CD4-positive, alpha-beta T cell (primary cell): ENCODE measurements at regions not wholly inside any gene's neighbourhood (a gene's known extent, or its start where the extent isn't known, plus 50 kb on each side); places are given as distances from the start of the nearest gene placed in this dataset.

Experiments used
- ATAC-seq: fragments of 200-7000 bp; cut with Tn5 transposase; one replicate; pipeline ENCODE4 v1.10.0; 2022; ENCODE audit warnings: mild to moderate bottlenecking; ENCODE audit not compliant: poor library complexity
- CTCF ChIA-PET: fragments of 350-600 bp; sonication (Branson Sonifier 250); formaldehyde crosslinking; loops from one replicate; lab custom pipeline; 2021; ENCODE audit warnings: antibody characterized with exemption, inconsistent platforms; lab: Charles Lee
- POLR2A ChIA-PET: fragments of 350-600 bp; sonication (Branson Sonifier 250); formaldehyde crosslinking; loops from one replicate; lab custom pipeline; 2021; ENCODE audit warnings: antibody characterized with exemption, inconsistent platforms; lab: Charles Lee
- DNase-seq, 14 experiments: peaks; one replicate each; pipeline ENCODE4 v3.0.0-alpha.2; 2013 to 2020; ENCODE audit warnings: mixed read lengths in 2 of 14
- H3K27ac ChIP-seq, 2 donors: one replicate each; pipeline versions ENCODE4 v1.5.1 to v1.7.0; 2013; ENCODE audit warnings: low read length in 2 of 2, low read depth in 1 of 2, mild to moderate bottlenecking in 1 of 2
- H3K27me3 ChIP-seq, 2 experiments: 1 replicate in 1 of 2; 2 replicates in 1 of 2; pipeline versions ENCODE4 v1.6.1 to v1.7.0; 2013; ENCODE audit warnings: low read length in 2 of 2, control low read depth in 1 of 2, mild to moderate bottlenecking in 1 of 2, moderate library complexity in 1 of 2; ENCODE audit not compliant: insufficient read depth in 2 of 2, control insufficient read depth in 1 of 2
- H3K36me3 ChIP-seq: one replicate; pipeline ENCODE4 v1.6.1; 2013; ENCODE audit warnings: low read length, control low read depth; ENCODE audit not compliant: insufficient read depth
- H3K4me1 ChIP-seq: one replicate; pipeline ENCODE4 v1.6.1; 2013; ENCODE audit warnings: low read length, control low read depth; ENCODE audit not compliant: insufficient read depth
- H3K4me3 ChIP-seq: one replicate; pipeline ENCODE4 v1.5.1; 2013; ENCODE audit warnings: mild to moderate bottlenecking, low read length, moderate library complexity
- H3K9me3 ChIP-seq, 2 experiments: 1 replicate in 1 of 2; 2 replicates in 1 of 2; pipeline versions ENCODE4 v1.6.1 to v1.7.0; 2013; ENCODE audit warnings: low read length in 2 of 2, mild to moderate bottlenecking in 2 of 2, control low read depth in 1 of 2, moderate library complexity in 1 of 2; ENCODE audit not compliant: control insufficient read depth in 1 of 2, insufficient read depth in 1 of 2
- H3K27ac Mint-ChIP-seq: one replicate; pipeline ENCODE4 v1.8.0; 2020; ENCODE audit warnings: mixed read lengths
- H3K27me3 Mint-ChIP-seq: one replicate; pipeline ENCODE4 v1.8.0; 2021; ENCODE audit warnings: mixed read lengths
- H3K36me3 Mint-ChIP-seq: one replicate; pipeline ENCODE4 v1.8.0; 2021; ENCODE audit warnings: low read depth, mixed read lengths
- H3K4me1 Mint-ChIP-seq: one replicate; pipeline ENCODE4 v1.8.0; 2021; ENCODE audit warnings: low read depth, mixed read lengths
- H3K4me3 Mint-ChIP-seq: one replicate; pipeline ENCODE4 v1.8.0; 2020; ENCODE audit warnings: mild to moderate bottlenecking, mixed read lengths
- H3K9me3 Mint-ChIP-seq: one replicate; pipeline ENCODE4 v1.8.0; 2020; ENCODE audit warnings: mixed read lengths
- CTCF ChIP-seq: fragments of 200-600 bp; IDR thresholded peaks from one replicate; pipeline ENCODE4 v1.8.0; 2022; ENCODE audit warnings: antibody characterized with exemption, mild to moderate bottlenecking
- intact Hi-C, 2 experiments: fragments of 100-400 bp; cut with DNase I in 1 of 2; cut with micrococcal nuclease in 1 of 2; formaldehyde crosslinking; loops; one replicate each; pipeline versions ENCODE4 v1.15.1 to v1.9.0; 2023 to 2025; cut with DNase I, micrococcal nuclease

GRCh38 chr21:19130379-19131028, 726.9 kb upstream of the TMPRSS15 start:
- Mint-ChIP-seq H3K4me1 (no peaks in the 10 kb centered on the region), H3K27ac (no peak overlapping the region), H3K36me3 (no peaks in the 10 kb centered on the region), H3K4me3 (no peak overlapping the region), H3K27me3 (no peaks in the 10 kb centered on the region), H3K9me3 (peaks cover 8% of the 10 kb centered on the region)
- ChIA-PET CTCF (no interaction called here), POLR2A (no interaction called here)
- ATAC-seq, result no peak
- no peaks in the 10 kb centered on the region for H3K4me1 ChIP-seq
- no peak overlapping the region for H3K27ac ChIP-seq
- H3K9me3 ChIP-seq, result peaks cover 7 to 9% of the 10 kb centered on the region in 2 experiments
- no peak for TF ChIP-seq CTCF
- H3K27me3 ChIP-seq, result no peaks in the 10 kb centered on the region
- no peak for DNase-seq
- no peaks in the 10 kb centered on the region for H3K36me3 ChIP-seq
- no peak overlapping the region for H3K4me3 ChIP-seq
- intact Hi-C loops, result no loop called here

- Mint-ChIP-seq H3K27ac (no peak overlapping the region), H3K4me3 (no peak overlapping the region), H3K27me3 (no peaks in the 10 kb centered on the region), H3K4me1 (no peaks in the 10 kb centered on the region), H3K9me3 (peaks cover 4% of the 10 kb centered on the region), H3K36me3 (no peaks in the 10 kb centered on the region)
- no peak overlapping the region for H3K4me3 ChIP-seq
- H3K27me3 ChIP-seq, result no peaks in the 10 kb centered on the region
- no peak for TF ChIP-seq CTCF
- no peak for ATAC-seq
- no peak overlapping the region for H3K27ac ChIP-seq
- H3K9me3 ChIP-seq, result peaks cover 0 to 6% of the 10 kb centered on the region in 2 experiments
- ChIA-PET POLR2A (no interaction called here), CTCF (no interaction called here)
- no peaks in the 10 kb centered on the region for H3K4me1 ChIP-seq
- H3K36me3 ChIP-seq, result no peaks in the 10 kb centered on the region
- no peak for DNase-seq
- intact Hi-C loops, result no loop called here
Measured at GRCh38 chr21:19141511-19141910, 737.9 kb upstream of the TMPRSS15 start.

- Histone ChIP-seq H3K27me3 (no peaks in the 10 kb centered on the region), H3K4me3 (no peak overlapping the region), H3K4me1 (no peaks in the 10 kb centered on the region), H3K27ac (no peak overlapping the region), H3K36me3 (no peaks in the 10 kb centered on the region), H3K9me3 (peaks cover 0 to 9% of the 10 kb centered on the region in 2 experiments)
- intact Hi-C loops, result no loop called here
- TF ChIP-seq CTCF, result no peak
- Mint-ChIP-seq H3K27me3 (no peaks in the 10 kb centered on the region), H3K4me1 (no peaks in the 10 kb centered on the region), H3K36me3 (no peaks in the 10 kb centered on the region), H3K9me3 (peaks cover 9% of the 10 kb centered on the region), H3K4me3 (no peak overlapping the region), H3K27ac (no peak overlapping the region)
- DNase-seq (no peak), ATAC-seq (no peak)
- ChIA-PET CTCF (no interaction called here), POLR2A (no interaction called here)
Measured at GRCh38 chr21:19145682-19146293, 742.2 kb upstream of the TMPRSS15 start.
